LNCaP clone FGC (cell line): ENCODE measurements at regions not wholly inside any gene's neighbourhood (a gene's known extent, or its start where the extent isn't known, plus 50 kb on each side); places are given as distances from the start of the nearest gene placed in this dataset.

Experiments
- DNase-seq: peaks from one replicate; pipeline ENCODE4 v3.0.0-alpha.2; 2011; ENCODE audit warnings: low read depth
- H3K4me3 ChIP-seq: 2 replicates; pipeline ENCODE4 v1.5.1; 2011; ENCODE audit warnings: mild to moderate bottlenecking, low read depth, low read length, control low read depth
- TF ChIP-seq, protein P1 (sequence below): IDR thresholded peaks from 2 replicates; pipeline ENCODE4 v1.5.1; 2012; ENCODE audit warnings: mild to moderate bottlenecking; ENCODE audit not compliant: control insufficient read depth, insufficient read depth; ENCODE audit errors: extremely low read depth

DNA sequence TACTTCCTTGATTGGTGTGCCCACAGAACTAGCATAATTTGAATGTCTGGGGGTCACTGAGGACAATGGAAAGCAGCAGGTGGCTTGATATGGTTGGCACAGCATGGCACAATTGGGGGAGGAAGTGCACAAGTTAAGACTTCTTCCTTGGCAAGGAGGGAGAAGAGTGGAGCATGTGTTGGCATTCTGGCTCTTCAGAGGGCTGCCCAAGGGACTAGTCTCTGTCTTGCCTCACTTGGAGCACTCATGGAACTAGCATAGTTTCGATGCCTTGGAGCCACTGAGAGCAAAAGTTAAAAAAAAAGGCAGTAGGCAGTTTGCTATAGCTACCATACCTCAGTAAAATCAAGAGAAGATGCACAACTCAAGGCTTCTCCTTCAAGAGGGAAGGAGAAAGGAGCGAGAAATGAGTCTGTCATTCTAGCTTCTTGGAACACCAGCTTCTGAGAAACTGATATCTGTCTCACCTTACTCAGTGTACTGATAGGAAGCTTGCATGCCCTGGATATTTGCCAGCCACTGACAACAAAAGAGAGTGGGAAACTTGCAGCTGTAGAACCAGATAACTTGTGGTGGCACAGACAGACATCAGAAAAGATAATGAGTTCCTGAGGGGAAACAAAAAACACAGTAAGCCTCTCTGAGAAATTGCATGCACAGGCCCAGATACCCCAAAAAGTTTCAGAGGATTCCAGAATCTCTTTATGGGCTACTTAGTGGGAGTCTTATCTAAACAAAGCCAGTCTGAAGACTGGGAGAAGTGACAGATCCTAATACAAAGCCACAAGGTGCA lies 207.5 kb upstream of the SAMSN1 start:
- no peak overlapping the region for H3K4me3 ChIP-seq
- DNase-seq = no peak
- TF ChIP-seq, protein P1, sequence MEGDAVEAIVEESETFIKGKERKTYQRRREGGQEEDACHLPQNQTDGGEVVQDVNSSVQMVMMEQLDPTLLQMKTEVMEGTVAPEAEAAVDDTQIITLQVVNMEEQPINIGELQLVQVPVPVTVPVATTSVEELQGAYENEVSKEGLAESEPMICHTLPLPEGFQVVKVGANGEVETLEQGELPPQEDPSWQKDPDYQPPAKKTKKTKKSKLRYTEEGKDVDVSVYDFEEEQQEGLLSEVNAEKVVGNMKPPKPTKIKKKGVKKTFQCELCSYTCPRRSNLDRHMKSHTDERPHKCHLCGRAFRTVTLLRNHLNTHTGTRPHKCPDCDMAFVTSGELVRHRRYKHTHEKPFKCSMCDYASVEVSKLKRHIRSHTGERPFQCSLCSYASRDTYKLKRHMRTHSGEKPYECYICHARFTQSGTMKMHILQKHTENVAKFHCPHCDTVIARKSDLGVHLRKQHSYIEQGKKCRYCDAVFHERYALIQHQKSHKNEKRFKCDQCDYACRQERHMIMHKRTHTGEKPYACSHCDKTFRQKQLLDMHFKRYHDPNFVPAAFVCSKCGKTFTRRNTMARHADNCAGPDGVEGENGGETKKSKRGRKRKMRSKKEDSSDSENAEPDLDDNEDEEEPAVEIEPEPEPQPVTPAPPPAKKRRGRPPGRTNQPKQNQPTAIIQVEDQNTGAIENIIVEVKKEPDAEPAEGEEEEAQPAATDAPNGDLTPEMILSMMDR = no peak

DNA sequence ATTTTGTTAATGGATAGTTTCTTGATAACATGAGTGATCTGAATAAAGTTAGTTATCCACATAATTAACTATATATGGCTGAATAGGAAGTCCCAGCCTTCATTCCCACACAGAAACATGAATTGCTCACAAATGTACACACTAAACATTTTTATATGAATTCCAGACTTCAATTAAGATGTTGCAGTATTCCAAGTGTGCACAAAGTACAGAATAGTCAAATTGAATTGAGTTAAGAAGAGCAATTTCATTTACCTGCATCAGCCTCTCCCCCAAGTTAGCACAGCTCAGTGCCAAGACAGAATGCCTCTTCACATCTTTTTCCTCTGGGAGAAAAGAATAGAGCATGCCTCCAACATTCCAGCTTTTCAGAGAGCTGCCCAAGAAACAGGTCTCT lies 207.0 kb upstream of the SAMSN1 start:
- TF ChIP-seq, protein P1 = no peak
- H3K4me3 ChIP-seq = no peak overlapping the region
- no peak for DNase-seq

DNA sequence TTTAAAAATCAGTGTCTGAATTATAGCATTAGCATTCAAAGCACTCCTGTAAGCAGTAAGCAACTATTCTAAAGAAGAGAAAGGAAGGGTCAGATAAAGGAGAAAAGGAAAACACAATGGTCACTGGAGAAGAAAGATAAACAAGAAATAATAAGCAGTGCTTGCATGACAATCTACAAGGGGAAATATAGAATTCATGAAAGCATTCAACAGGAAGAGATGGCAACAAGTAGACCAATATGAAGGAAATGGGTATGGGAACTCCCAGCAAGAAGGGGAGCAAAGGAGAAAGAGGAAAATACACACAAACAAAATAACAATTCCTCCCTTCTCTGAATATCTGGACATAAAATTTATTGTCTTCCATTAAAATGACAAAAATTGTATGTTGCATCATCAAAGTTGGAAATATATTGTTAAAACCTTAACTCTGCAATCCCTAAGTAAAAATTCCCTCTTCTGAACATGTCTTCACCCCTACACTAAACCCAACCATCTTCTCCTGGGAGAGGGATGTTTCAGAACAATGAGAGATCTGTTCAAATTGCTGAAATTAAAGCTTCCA lies 206.3 kb upstream of the SAMSN1 start:
- DNase-seq = no peak
- no peak overlapping the region for H3K4me3 ChIP-seq
- TF ChIP-seq, protein P1 = no peak

DNA sequence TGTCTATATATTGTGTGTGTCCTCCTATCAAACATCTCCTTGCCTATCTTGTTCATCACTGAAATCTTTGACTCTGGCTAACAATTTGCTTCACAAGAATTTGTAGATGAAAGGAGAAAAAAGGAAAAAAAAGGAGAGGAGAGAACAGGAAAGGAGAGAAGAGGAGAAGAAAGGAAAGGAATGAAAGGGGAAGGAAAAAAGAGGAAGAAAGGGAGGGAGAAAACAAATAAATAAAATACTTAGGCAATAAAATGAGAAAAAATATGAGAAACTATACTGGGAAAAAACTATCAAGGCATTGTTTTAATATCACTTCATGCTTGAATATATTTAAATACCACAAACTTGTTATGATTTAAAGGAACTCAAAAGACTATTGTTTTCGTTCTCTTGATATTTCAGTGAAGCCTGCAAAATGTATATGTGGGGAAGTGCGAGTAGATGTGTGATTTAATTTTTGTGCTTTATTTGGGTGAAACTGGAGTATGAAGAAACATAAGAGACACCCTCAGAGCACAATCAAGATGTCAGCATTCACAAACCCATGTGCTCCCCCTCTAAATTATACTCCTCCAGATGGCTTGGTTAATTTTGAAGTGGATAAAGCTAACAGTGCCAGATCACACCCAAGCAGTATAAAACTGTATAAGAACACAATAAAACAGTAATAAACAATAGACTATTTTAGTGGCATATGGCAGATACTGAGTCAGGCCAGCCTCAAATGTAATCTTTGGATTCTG lies 205.7 kb upstream of the SAMSN1 start:
- no peak overlapping the region for H3K4me3 ChIP-seq
- no peak for DNase-seq
- TF ChIP-seq, protein P1 = no peak

DNA sequence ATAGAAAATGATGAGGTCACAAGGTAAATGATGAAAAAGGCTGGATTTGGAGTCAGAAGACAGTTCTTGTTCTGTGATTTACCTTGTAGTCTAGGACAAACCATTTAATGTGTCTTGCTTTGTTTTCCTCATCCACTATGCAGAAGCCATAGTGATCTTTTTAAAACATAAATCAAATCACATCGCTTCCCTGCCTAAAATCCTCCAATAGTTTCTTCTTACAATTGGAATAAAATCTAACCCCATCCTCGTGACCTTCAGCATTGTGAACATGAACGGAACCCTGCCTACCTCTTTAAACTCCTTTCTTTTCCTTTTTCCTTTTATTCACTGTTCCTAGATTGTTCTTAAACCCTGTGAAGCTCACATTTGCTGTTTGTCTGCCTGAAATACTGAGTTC lies 204.9 kb upstream of the SAMSN1 start:
- TF ChIP-seq, protein P1 = no peak
- H3K4me3 ChIP-seq = no peak overlapping the region
- DNase-seq = no peak

DNA sequence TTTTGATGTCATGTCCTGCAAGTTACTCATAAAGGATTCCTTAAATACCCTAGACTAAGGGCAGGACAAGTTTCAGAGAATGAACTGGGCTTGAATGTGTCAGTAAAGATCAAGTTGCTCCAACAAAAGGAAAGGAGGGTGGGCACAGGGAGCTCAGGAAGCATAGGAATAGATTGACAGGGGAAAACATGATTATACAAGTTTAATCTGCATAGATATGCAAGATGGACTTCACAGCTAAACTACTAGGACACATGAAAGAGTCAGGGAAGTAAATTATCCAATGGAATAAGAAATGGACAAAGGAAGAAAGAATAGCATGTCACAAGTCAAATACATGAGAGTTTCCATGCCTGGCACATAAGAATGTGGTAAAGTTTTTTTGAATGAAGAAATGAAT lies 203.9 kb upstream of the SAMSN1 start:
- H3K4me3 ChIP-seq = no peak overlapping the region
- TF ChIP-seq, protein P1 = no peak
- no peak for DNase-seq

DNA sequence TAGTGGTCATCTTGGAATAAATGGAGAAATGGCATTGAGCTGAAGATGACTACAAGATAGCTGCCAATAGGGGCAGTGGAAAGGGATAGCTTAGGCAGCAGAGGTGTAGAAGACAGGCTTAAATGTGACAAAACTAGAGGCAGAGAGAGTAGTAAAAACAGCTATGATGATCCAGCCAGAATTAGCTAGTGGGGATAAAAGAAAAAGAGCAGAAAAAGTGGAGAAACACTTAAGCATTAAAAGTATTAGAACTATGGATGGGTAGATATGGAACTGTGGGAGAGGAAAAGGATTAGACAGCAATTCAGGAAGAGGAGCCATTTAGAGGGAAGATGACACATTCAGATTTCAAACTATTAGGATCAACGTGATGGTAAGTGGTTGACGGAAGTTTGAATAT lies 202.5 kb upstream of the SAMSN1 start:
- TF ChIP-seq, protein P1 = no peak
- no peak overlapping the region for H3K4me3 ChIP-seq
- no peak for DNase-seq
